Dendritic cell treated with granulocyte-macrophage colony-stimulating factor and Interleukin-4, amounts not matched to agents 40 ng/mL and 50 ng/mL, for 4 days (primary cell): ENCODE measurements at regions not wholly inside any gene's neighbourhood (a gene's known extent, or its start where the extent isn't known, plus 50 kb on each side); places are given as distances from the start of the nearest gene placed in this dataset.

Experiments used
- H3K27ac Mint-ChIP-seq: one replicate; pipeline ENCODE4 v1.8.0; 2022; ENCODE audit warnings: mild to moderate bottlenecking, mixed read lengths
- H3K27me3 Mint-ChIP-seq: one replicate; pipeline ENCODE4 v1.8.0; 2022; ENCODE audit warnings: mild to moderate bottlenecking, mixed read lengths
- H3K36me3 Mint-ChIP-seq: one replicate; pipeline ENCODE4 v1.8.0; 2022; ENCODE audit warnings: low read depth, mixed read lengths
- H3K4me1 Mint-ChIP-seq: one replicate; pipeline ENCODE4 v1.8.0; 2022; ENCODE audit warnings: low read depth, mixed read lengths
- H3K4me3 Mint-ChIP-seq: one replicate; pipeline ENCODE4 v1.8.0; 2022; ENCODE audit warnings: mild to moderate bottlenecking, moderate library complexity, mixed read lengths
- H3K9me3 Mint-ChIP-seq: one replicate; pipeline ENCODE4 v1.8.0; 2022; ENCODE audit warnings: mixed read lengths
- intact Hi-C: fragments of 100-400 bp; cut with micrococcal nuclease; formaldehyde crosslinking; loops from one replicate; pipeline ENCODE4 v1.15.0; 2022

DNA sequence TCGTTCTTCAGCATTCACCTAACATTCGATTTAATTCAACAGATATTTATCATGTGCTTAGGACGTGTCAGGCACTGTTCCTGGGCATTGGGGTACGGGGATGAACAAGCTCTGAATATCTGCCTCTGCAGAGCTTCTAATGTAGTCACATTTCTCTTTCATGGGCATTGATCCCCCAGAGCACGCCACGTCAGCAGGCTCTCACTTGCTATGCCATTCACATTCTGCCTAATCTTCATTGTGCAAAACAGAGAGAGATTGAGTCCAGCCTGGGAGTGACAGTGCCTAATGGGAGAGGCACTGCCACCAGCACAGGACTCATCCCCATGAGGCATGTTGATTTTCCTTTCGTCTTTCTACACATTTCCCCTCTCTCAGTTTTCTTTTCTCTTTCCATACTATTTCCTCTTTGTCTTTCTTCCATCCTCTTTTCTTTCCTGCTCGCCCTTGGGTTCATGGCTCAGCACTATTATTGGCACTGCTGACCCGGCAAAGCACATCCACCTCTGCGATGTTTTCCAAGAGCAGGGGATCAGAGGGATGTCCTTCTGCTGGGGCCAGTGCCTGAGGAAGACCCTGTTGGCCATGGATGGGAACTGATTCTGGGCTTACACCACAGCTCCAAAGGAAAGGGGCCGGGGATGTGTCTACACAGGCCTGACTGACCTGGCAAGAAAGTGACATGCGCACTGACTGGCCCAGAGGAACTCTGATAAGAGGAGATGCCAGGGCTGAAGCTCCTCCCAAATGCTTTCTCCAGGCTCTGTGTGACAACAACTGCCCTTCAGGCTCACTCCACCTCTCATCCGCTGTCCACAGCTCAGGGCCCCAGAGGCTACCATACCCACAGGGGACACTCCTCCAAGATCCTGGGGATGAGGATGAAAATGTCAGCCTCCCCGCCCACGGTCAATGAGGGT lies 195.9 kb downstream of the TOMM20 start:
- Mint-ChIP-seq H3K4me3 (no peak overlapping the region), H3K4me1 (peaks cover 78% of the 10 kb centered on the region), H3K27ac (peak overlapping the region; percentile 82), H3K27me3 (no peaks in the 10 kb centered on the region), H3K36me3 (no peaks in the 10 kb centered on the region), H3K9me3 (no peaks in the 10 kb centered on the region)
- intact Hi-C loops: no loop called here

DNA sequence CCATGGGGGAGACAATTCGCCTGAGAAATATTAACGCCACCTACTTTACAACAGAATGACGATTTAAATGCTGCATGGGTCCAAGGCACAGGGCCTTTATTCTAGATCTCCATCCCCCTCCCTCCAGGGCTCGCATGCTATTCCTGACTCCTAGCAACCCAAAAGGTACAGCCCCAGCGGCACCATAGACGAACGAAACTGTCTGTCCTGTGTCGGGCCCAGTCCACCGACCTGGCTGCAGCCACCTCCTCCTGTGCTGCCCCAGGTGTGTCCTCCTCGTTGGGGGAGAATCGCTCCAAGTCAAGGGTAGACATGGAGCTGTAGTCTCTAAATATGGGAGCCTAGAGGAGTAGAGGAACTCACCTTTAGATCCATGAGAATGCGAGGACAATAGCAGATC lies 196.5 kb downstream of the TOMM20 start:
- H3K9me3 Mint-ChIP-seq: no peaks in the 10 kb centered on the region
- H3K36me3 Mint-ChIP-seq: no peaks in the 10 kb centered on the region
- H3K27me3 Mint-ChIP-seq: no peaks in the 10 kb centered on the region
- intact Hi-C loops: no loop called here
- H3K4me1 Mint-ChIP-seq: peaks cover 78% of the 10 kb centered on the region
- peak overlapping the region; percentile 82 for H3K27ac Mint-ChIP-seq
- no peak overlapping the region for H3K4me3 Mint-ChIP-seq

DNA sequence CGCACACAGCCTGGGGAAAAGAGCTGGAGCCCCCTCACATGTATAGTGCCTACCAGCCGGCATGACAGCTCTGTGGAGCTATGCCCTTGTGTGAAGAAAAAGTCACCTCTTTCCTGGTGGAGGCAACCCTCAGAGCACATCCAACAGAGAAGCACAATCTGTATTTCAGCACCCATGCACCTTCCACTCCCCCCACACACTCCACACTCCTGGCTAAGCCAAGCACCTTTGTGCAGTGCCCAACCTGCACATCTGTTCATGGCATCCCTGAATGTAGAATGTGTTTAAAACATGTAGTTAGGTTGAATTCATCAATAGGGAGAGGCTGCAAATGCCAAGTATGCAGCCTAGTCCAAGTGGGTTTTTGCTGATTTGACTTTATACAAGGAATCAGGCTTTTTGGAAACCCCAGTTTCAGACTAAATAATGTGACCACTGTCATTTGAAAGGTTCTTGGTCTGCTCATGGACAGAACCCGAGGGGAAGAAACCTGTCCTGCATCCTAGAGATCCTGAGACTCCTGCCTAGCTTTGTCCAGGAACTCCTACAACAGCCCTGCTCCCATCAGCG lies 197.1 kb downstream of the TOMM20 start:
- peaks cover 78% of the 10 kb centered on the region for H3K4me1 Mint-ChIP-seq
- intact Hi-C loops: no loop called here
- no peaks in the 10 kb centered on the region for H3K36me3 Mint-ChIP-seq
- no peak overlapping the region for H3K4me3 Mint-ChIP-seq
- no peaks in the 10 kb centered on the region for H3K27me3 Mint-ChIP-seq
- H3K9me3 Mint-ChIP-seq: no peaks in the 10 kb centered on the region
- peak overlapping the region; percentile 82 for H3K27ac Mint-ChIP-seq

DNA sequence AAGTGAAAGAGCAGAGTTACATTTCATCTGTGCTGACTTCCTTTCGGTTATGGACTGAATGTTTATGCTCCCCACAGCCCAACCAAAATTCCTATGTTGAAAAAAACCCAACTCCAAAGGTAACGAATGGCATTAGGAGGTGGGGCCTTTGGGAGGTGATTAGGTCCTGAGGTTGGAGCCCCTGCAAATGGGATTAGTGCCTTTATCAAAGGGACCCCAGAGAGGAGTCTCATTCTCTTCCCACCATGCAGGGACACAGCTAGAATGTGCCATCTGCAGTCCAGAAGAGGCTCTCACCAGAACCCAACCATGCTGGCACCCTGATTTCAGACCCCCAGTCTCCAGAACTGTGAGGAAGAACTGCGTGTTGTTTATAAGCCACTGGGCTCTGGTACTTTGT lies 199.3 kb downstream of the TOMM20 start:
- H3K4me3 Mint-ChIP-seq: no peak overlapping the region
- H3K36me3 Mint-ChIP-seq: no peaks in the 10 kb centered on the region
- H3K27ac Mint-ChIP-seq: peak overlapping the region; percentile 97
- intact Hi-C loops: loop anchor here (5.0 kb wide), 2 partner anchors 48 to 77 kb away; no protein-coding TSS in a partner anchor
- no peaks in the 10 kb centered on the region for H3K9me3 Mint-ChIP-seq
- no peaks in the 10 kb centered on the region for H3K27me3 Mint-ChIP-seq
- H3K4me1 Mint-ChIP-seq: peaks cover 92% of the 10 kb centered on the region

DNA sequence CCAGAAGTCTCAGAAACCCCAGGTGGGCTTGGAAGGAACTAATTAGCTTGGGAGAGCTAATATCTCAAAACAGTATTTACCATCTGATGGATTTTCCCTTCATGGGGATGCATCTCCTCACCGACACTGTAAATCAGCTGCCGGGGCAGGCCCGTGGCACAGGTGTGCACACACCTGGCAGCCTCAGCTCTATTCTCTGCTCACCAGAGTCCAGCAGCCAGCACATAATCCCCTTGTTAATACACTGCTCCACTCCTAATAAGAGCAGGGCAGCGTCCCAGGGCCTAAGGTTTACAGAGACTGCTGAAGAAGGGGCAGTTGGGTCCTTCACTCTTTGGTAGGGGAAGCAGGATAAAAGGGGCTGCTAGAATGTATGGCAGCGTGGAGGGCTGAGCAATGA lies 200.0 kb downstream of the TOMM20 start:
- intact Hi-C loops: loop anchor here (5.0 kb wide), 2 partner anchors 49 to 76 kb away; no protein-coding TSS in a partner anchor
- Mint-ChIP-seq H3K27me3 (no peaks in the 10 kb centered on the region), H3K4me3 (no peak overlapping the region), H3K9me3 (no peaks in the 10 kb centered on the region), H3K36me3 (no peaks in the 10 kb centered on the region), H3K27ac (peak overlapping the region; percentile 97), H3K4me1 (peaks cover 96% of the 10 kb centered on the region)

DNA sequence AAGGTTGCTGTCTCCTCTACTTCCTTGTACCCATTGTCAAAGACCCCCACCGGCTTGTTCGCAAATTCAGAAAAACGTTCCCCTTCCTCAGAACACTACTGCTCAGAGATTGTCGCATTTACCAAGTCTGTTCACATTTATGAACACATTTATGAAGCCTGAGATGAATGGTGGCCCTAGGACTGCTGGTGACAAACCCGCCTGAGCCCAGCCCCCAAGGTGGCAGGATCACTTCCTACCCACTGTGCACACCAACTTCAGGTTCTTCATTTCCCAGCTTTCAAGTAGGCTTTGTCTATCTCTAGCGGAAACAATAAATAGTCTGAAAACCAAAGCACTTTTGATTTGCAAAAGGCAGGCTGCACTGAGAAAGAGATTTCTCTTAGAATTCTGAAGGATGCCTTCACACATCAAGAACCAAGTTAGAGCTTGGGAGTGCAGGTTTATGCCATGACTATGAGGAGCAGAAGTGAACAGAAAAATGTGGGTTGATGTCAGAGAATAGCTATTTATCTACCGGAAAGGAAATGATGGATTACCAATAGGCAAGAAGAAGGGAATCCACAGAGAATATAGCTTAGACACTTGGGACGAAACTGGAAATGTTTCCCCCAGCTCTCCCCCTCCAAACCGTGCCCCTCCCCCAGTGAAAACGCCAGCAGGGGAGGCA lies 200.5 kb downstream of the TOMM20 start:
- Mint-ChIP-seq H3K27me3 (no peaks in the 10 kb centered on the region), H3K9me3 (no peaks in the 10 kb centered on the region), H3K4me1 (peaks cover 96% of the 10 kb centered on the region), H3K36me3 (no peaks in the 10 kb centered on the region), H3K27ac (peak overlapping the region; percentile 97), H3K4me3 (no peak overlapping the region)
- intact Hi-C loops: loop anchor here (2.0 to 5.0 kb wide), 3 partner anchors 27 to 76 kb away; no protein-coding TSS in a partner anchor

DNA sequence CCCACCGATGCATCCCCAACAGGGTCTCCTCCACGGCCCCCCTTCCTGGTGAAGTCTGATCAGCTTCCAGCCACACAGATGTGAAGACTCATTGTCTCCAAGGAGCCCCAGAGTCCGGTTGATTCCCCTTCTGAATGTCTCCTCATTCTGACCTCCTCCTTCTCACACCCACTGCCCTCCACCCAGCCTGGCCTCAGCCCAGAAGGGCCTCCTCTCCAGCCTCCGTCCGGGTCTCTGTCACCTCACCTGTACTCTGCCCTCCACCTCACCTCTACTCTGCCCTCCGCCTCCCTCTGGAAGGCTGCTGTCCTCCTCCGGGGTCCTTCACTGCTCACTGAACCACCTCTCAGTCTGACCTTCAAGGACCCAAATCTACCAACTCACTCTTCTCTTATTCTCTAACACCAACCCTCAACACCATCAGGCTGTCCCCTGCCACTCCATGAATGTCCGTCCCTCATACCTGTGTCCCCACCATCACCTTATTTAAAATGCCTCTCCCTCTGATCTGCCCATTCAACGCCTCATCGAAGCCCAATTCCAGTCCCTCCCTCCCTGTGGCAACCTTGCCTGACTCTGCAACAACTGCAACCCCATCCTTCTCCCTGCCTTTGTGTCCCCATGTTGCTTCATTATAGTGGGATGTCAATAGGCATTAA lies 201.2 kb downstream of the TOMM20 start:
- Mint-ChIP-seq H3K27ac (peak overlapping the region; percentile 97), H3K9me3 (no peaks in the 10 kb centered on the region), H3K27me3 (no peaks in the 10 kb centered on the region), H3K4me3 (peak overlapping the region; percentile 51), H3K4me1 (peaks cover 96% of the 10 kb centered on the region), H3K36me3 (no peaks in the 10 kb centered on the region)
- intact Hi-C loops: loop anchor here (2.0 to 5.0 kb wide), 3 partner anchors 27 to 75 kb away; no protein-coding TSS in a partner anchor

DNA sequence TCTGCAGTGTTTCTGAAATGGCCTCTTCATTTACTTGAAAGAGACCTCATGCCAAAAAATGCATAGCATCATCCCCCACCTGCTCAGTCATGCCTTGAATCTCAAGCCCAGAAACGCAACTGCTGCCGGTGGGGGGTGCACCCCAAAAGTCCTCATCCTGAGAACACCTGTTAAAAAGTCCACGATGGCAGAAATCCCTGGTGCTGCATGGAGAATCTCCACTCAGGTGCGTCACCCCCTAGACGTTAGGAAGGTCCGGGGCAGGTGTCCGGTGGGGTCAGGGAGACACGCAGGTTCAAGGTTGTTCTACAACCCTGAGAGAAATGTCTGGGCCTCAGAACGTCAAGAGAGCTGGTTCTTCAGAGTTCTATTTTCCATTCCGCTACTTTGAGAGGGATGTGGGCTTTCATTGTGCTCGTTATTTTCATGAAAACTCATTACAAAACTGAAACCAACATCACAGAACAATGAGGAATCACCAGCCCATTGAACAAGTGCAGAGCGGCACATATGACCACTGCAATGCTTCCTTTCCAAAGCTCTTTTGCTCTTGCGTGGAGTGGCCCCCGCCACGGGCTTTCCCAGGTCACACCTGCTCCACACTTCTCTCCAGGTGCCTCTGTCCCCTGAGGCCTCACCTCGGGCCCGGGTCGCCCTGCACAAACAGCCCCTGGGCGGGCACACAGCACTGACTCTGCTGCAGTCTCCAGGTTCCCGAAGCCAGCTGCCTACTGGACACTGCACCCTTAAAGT lies 201.9 kb downstream of the TOMM20 start:
- Mint-ChIP-seq H3K27me3 (no peaks in the 10 kb centered on the region), H3K9me3 (no peaks in the 10 kb centered on the region), H3K4me3 (peak overlapping the region; percentile 51), H3K4me1 (peaks cover 96% of the 10 kb centered on the region), H3K36me3 (no peaks in the 10 kb centered on the region), H3K27ac (peak overlapping the region; percentile 97)
- intact Hi-C loops: loop anchor here (2.0 to 5.0 kb wide), 3 partner anchors 28 to 74 kb away; no protein-coding TSS in a partner anchor

DNA sequence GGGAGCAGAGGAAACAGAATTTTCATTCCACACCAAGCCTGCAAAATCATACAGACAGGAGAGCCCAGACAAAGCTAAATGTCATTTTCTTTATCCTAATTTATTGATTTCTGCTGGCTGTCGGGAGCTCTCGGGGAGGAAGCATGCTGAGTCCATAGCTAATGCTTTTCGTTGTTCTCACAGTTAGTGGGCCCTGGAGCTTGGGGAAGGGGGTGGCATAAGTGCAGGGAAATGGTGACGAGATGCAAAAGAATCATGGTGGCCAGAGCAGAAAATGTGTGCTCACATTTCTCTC lies 202.4 kb downstream of the TOMM20 start:
- intact Hi-C loops: loop anchor here (2.0 to 5.0 kb wide), 3 partner anchors 29 to 74 kb away; no protein-coding TSS in a partner anchor
- H3K9me3 Mint-ChIP-seq: no peaks in the 10 kb centered on the region
- H3K4me3 Mint-ChIP-seq: peak overlapping the region; percentile 7
- peaks cover 95% of the 10 kb centered on the region for H3K4me1 Mint-ChIP-seq
- no peaks in the 10 kb centered on the region for H3K36me3 Mint-ChIP-seq
- peak overlapping the region; percentile 97 for H3K27ac Mint-ChIP-seq
- no peaks in the 10 kb centered on the region for H3K27me3 Mint-ChIP-seq

DNA sequence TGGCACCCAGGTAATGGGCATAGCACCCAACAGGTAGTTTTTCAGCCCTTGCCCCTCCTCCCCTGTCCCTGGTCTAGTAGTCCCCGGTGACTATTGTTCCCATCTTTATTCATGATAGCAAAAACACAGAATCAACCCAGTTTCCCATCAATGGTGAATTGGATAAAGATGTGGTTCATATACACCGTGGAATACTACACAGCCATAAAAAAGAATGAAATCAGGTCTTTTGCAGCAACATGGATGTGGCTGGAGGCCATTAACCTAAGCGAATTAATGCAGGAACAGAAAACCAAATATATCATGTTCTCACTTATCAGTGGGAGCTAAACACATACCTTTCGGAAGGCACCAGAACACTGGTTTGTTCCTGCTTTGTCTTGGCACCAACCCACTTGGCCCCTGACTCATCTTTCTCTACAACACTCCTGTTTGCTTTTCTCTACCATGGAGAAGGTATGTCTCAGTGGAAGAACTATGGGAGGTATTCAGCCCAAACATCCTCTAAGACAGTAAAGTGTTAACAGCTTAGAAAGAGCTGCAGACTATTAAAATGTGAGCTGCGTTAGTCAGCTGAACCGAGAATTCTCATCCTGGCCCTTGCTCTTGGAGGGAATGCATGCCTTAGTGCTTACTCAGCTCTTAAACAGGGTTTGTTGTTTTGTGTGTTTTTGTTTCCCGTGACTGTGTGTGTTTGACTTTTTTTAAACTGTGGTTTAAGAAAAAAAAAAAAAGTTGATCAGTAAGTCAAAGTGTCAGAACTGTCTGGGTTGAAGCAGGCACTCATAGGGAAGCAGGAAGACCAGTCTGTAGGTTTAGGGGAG lies 203.0 kb downstream of the TOMM20 start:
- Mint-ChIP-seq H3K9me3 (no peaks in the 10 kb centered on the region), H3K27me3 (no peaks in the 10 kb centered on the region), H3K27ac (peak overlapping the region; percentile 97), H3K4me3 (peak overlapping the region; percentile 7), H3K36me3 (no peaks in the 10 kb centered on the region), H3K4me1 (peaks cover 89% of the 10 kb centered on the region)
- intact Hi-C loops: loop anchor here (2.0 to 5.0 kb wide), 3 partner anchors 29 to 73 kb away; no protein-coding TSS in a partner anchor

DNA sequence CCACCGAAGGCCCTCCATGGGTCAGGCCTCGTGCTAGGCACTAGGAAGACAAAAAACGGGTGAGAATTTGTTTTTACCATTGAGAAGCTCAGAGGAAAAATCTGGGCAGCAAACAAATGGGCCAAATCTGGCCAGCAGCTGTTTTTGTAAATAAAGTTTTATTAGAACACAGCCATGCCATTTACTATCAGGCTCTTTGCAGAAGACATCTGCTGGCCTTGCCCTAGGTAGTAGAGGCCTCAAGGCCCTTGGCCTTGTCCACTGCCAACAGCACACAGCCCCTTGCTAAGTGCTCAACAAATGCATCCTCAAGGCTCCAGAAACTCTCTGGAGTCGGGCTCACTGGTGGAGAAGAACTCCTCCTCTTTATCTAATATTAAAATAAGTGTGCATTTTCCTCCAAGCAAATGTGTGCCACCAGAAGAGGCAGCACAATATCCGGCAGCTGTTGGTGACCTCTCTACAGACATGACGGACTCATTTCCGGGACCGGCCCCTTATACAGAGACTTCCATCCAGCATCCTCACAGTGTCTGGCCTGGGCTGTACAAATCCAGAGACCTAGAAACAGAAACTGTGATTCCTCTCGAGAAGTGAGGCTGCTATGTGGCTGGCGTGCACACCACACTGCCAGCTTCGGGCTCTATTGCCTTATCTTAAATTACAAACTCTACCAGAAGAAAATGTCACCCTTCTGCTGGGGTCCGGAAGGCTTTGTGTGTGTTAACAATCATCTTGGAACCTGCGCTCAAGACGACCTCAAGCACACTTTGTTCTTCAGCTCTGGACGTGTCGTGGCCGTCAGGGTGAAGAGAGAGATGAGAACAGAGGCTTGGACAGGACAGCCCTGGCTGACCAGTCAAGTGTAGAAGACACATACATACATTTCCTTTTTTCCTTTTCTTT lies 203.9 kb downstream of the TOMM20 start:
- peaks cover 6% of the 10 kb centered on the region for H3K36me3 Mint-ChIP-seq
- no peaks in the 10 kb centered on the region for H3K27me3 Mint-ChIP-seq
- intact Hi-C loops: loop anchor here (5.0 kb wide), 2 partner anchors 53 to 72 kb away; no protein-coding TSS in a partner anchor
- peaks cover 91% of the 10 kb centered on the region for H3K4me1 Mint-ChIP-seq
- no peaks in the 10 kb centered on the region for H3K9me3 Mint-ChIP-seq
- peak overlapping the region; percentile 97 for H3K27ac Mint-ChIP-seq
- no peak overlapping the region for H3K4me3 Mint-ChIP-seq

DNA sequence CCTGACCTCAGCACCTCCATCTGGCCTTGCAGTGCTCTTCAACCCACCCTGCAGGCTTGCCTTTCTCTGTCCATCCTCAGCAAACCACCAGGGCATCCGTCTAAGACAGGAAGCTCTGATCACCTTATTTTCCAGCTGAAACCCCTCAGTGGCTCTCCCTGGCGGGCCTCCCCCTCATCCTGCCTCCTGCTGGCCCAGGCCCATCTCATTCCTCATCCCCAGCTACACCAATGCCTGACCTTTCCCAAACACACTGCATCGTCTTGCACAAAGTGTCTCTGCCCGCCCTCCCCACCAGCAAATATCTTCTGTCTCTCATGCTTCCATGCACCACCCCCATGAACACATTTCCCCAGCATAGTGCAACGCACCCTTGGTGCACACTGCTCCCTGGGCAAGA lies 205.0 kb downstream of the TOMM20 start:
- peaks cover 91% of the 10 kb centered on the region for H3K4me1 Mint-ChIP-seq
- H3K36me3 Mint-ChIP-seq: peaks cover 6% of the 10 kb centered on the region
- peak overlapping the region; percentile 38 for H3K27ac Mint-ChIP-seq
- intact Hi-C loops: no loop called here
- no peaks in the 10 kb centered on the region for H3K27me3 Mint-ChIP-seq
- no peak overlapping the region for H3K4me3 Mint-ChIP-seq
- no peaks in the 10 kb centered on the region for H3K9me3 Mint-ChIP-seq
